Suprapubic skin (tissue), 4 donors: ENCODE measurements at regions not wholly inside any gene's neighbourhood (a gene's known extent, or its start where the extent isn't known, plus 50 kb on each side); places are given as distances from the start of the nearest gene placed in this dataset.

Experiments used
- DNase-seq, 2 donors: peaks; one replicate each; pipeline ENCODE4 v3.0.0-alpha.2; 2019; ENCODE audit warnings: low spot score in 2 of 2
- H3K27ac ChIP-seq: fragments of 200-600 bp; sonication (generic); one replicate; pipeline ENCODE4 v1.5.1; 2019
- H3K27me3 ChIP-seq: fragments of 200-600 bp; sonication (generic); one replicate; pipeline ENCODE4 v1.5.1; 2019
- H3K36me3 ChIP-seq: fragments of 200-600 bp; sonication (generic); one replicate; pipeline ENCODE4 v1.5.1; 2019
- H3K4me1 ChIP-seq: fragments of 200-600 bp; sonication (generic); one replicate; pipeline ENCODE4 v1.5.1; 2019
- H3K4me3 ChIP-seq: fragments of 200-600 bp; sonication (generic); one replicate; pipeline ENCODE4 v1.5.1; 2019; ENCODE audit warnings: mild to moderate bottlenecking
- H3K9me3 ChIP-seq: fragments of 200-600 bp; sonication (generic); one replicate; pipeline ENCODE4 v1.5.1; 2019
- CTCF ChIP-seq, 2 donors: fragments of 200-600 bp in 1 of 2; fragments of 450-650 bp in 1 of 2; sonication (generic) in 1 of 2; IDR thresholded peaks; one replicate each; pipeline ENCODE4 v1.5.1; 2016 to 2019; ENCODE audit warnings: antibody characterized with exemption in 2 of 2, mild to moderate bottlenecking in 1 of 2, moderate library complexity in 1 of 2
- EP300 ChIP-seq: sonication (generic); formaldehyde crosslinking; IDR thresholded peaks from one replicate; pipeline ENCODE4 v1.6.1; 2017; ENCODE audit warnings: antibody characterized with exemption
- POLR2A ChIP-seq, 2 donors: fragments of 450-650 bp; IDR thresholded peaks; one replicate each; pipeline ENCODE4 v1.6.1; 2017; ENCODE audit warnings: antibody characterized with exemption in 2 of 2, mild to moderate bottlenecking in 2 of 2, moderate library complexity in 2 of 2
- POLR2AphosphoS5 ChIP-seq, 3 donors: sonication (generic); formaldehyde crosslinking; IDR thresholded peaks; one replicate each; pipeline ENCODE4 v1.6.1; 2017; ENCODE audit warnings: antibody characterized with exemption in 3 of 3
- WGBS: methylation state at CpG from one replicate; pipeline ENCODE4 v1.1.5; 2018; 5-methylcytosine and 5-hydroxymethylcytosine counted together

- H3K9me3 ChIP-seq: no peaks in the 10 kb centered on the region
- H3K4me3 ChIP-seq: no peak overlapping the region
- DNase-seq: no peak
- H3K36me3 ChIP-seq: no peaks in the 10 kb centered on the region
- H3K4me1 ChIP-seq: no peaks in the 10 kb centered on the region
- 51% methylated on average over 4 of the region's 4 CpGs for WGBS
- TF ChIP-seq POLR2AphosphoS5 (IDR thresholded peaks at IDR 0.05) (no peak), CTCF (IDR thresholded peaks at IDR 0.05) (no peak), EP300 (no peak), POLR2A (IDR thresholded peaks at IDR 0.05) (no peak)
- H3K27me3 ChIP-seq: no peaks in the 10 kb centered on the region
- no peak overlapping the region for H3K27ac ChIP-seq
Observed at GRCh38 chr3:70749122-70749521, 436.7 kb upstream of the MDFIC2 start.

- TF ChIP-seq EP300: no peak
- TF ChIP-seq CTCF (IDR thresholded peaks at IDR 0.05): no peak
- no peak for TF ChIP-seq POLR2AphosphoS5 (IDR thresholded peaks at IDR 0.05)
- TF ChIP-seq POLR2A (IDR thresholded peaks at IDR 0.05): no peak
- Histone ChIP-seq H3K36me3 (no peaks in the 10 kb centered on the region), H3K27me3 (no peaks in the 10 kb centered on the region), H3K9me3 (no peaks in the 10 kb centered on the region), H3K4me3 (no peak overlapping the region), H3K4me1 (no peaks in the 10 kb centered on the region), H3K27ac (no peak overlapping the region)
- DNase-seq: no peak
- WGBS: 95% methylated on average over 5 of the region's 5 CpGs
Observed at GRCh38 chr3:70748593-70748992, 436.2 kb upstream of the MDFIC2 start.

- H3K4me1 ChIP-seq: no peaks in the 10 kb centered on the region
- no peaks in the 10 kb centered on the region for H3K36me3 ChIP-seq
- H3K27me3 ChIP-seq: no peaks in the 10 kb centered on the region
- DNase-seq: no peak
- no peaks in the 10 kb centered on the region for H3K9me3 ChIP-seq
- H3K27ac ChIP-seq: no peak overlapping the region
- H3K4me3 ChIP-seq: no peak overlapping the region
- WGBS: 68% methylated on average over 4 of the region's 4 CpGs
- TF ChIP-seq POLR2A (IDR thresholded peaks at IDR 0.05) (no peak), CTCF (IDR thresholded peaks at IDR 0.05) (no peak), EP300 (no peak), POLR2AphosphoS5 (IDR thresholded peaks at IDR 0.05) (no peak)
Observed at GRCh38 chr3:70747847-70748246, 435.4 kb upstream of the MDFIC2 start.

GRCh38 chr3:70744536-70744935 is 432.1 kb upstream of the MDFIC2 start:
- H3K27me3 ChIP-seq: no peaks in the 10 kb centered on the region
- H3K27ac ChIP-seq: no peak overlapping the region
- TF ChIP-seq EP300: no peak
- TF ChIP-seq POLR2A (IDR thresholded peaks at IDR 0.05): no peak
- TF ChIP-seq CTCF (IDR thresholded peaks at IDR 0.05): no peak
- no peak for TF ChIP-seq POLR2AphosphoS5 (IDR thresholded peaks at IDR 0.05)
- no peaks in the 10 kb centered on the region for H3K9me3 ChIP-seq
- no peak overlapping the region for H3K4me3 ChIP-seq
- H3K4me1 ChIP-seq: no peaks in the 10 kb centered on the region
- no peak for DNase-seq
- no peaks in the 10 kb centered on the region for H3K36me3 ChIP-seq
- 59% methylated on average over 3 of the region's 3 CpGs for WGBS

- WGBS: 88% methylated on average over 2 of the region's 2 CpGs
- DNase-seq: no peak
- H3K27me3 ChIP-seq: no peaks in the 10 kb centered on the region
- H3K4me3 ChIP-seq: no peak overlapping the region
- no peaks in the 10 kb centered on the region for H3K36me3 ChIP-seq
- TF ChIP-seq POLR2A (IDR thresholded peaks at IDR 0.05) (no peak), POLR2AphosphoS5 (IDR thresholded peaks at IDR 0.05) (no peak), CTCF (IDR thresholded peaks at IDR 0.05) (no peak), EP300 (no peak)
- H3K9me3 ChIP-seq: no peaks in the 10 kb centered on the region
- no peaks in the 10 kb centered on the region for H3K4me1 ChIP-seq
- H3K27ac ChIP-seq: no peak overlapping the region
Observed at GRCh38 chr3:70743754-70744153, 431.3 kb upstream of the MDFIC2 start.
